GM12875 (cell line): ENCODE measurements at regions not wholly inside any gene's neighbourhood (a gene's known extent, or its start where the extent isn't known, plus 50 kb on each side); places are given as distances from the start of the nearest gene placed in this dataset.

ENCODE experiments used
- H3K4me3 ChIP-seq: one replicate; pipeline ENCODE4 v1.5.1; 2011; ENCODE audit warnings: low read depth, low read length, control low read depth
- TF ChIP-seq, protein P1 (sequence below): IDR thresholded peaks from 2 replicates; pipeline ENCODE4 v1.5.1; 2011; ENCODE audit warnings: low read depth, mild to moderate bottlenecking, control low read depth, inconsistent platforms, low read length, moderate library complexity, borderline replicate concordance; ENCODE audit not compliant: insufficient read depth

DNA sequence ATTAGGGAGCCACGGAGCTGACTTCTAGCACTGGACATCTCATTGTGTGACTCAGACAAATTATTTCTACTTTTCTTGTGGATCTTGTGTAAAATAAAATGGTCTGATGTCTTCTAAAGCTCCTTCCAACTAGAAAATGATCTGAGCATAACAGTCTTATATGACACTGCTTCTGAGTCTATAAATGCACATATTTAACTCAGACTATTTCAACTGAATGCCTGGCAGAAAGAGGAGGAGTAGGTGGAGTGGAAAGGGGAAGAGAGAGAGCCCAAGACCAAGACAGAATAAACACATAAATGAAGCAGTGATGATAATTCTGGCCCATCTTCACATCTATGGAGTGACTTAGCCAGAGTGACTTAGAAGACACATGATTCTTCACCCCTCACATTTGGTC is 162.3 kb upstream of the PDZRN3 start:
- TF ChIP-seq, protein P1, sequence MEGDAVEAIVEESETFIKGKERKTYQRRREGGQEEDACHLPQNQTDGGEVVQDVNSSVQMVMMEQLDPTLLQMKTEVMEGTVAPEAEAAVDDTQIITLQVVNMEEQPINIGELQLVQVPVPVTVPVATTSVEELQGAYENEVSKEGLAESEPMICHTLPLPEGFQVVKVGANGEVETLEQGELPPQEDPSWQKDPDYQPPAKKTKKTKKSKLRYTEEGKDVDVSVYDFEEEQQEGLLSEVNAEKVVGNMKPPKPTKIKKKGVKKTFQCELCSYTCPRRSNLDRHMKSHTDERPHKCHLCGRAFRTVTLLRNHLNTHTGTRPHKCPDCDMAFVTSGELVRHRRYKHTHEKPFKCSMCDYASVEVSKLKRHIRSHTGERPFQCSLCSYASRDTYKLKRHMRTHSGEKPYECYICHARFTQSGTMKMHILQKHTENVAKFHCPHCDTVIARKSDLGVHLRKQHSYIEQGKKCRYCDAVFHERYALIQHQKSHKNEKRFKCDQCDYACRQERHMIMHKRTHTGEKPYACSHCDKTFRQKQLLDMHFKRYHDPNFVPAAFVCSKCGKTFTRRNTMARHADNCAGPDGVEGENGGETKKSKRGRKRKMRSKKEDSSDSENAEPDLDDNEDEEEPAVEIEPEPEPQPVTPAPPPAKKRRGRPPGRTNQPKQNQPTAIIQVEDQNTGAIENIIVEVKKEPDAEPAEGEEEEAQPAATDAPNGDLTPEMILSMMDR: no peak
- H3K4me3 ChIP-seq: no peak overlapping the region

- TF ChIP-seq, protein P1: no peak
- H3K4me3 ChIP-seq: no peak overlapping the region
Observed at GRCh38 chr3:73786321-73786807, 161.6 kb upstream of the PDZRN3 start.

- TF ChIP-seq, protein P1: no peak
- no peak overlapping the region for H3K4me3 ChIP-seq
Observed at GRCh38 chr3:73784686-73785392, 160.1 kb upstream of the PDZRN3 start.

DNA sequence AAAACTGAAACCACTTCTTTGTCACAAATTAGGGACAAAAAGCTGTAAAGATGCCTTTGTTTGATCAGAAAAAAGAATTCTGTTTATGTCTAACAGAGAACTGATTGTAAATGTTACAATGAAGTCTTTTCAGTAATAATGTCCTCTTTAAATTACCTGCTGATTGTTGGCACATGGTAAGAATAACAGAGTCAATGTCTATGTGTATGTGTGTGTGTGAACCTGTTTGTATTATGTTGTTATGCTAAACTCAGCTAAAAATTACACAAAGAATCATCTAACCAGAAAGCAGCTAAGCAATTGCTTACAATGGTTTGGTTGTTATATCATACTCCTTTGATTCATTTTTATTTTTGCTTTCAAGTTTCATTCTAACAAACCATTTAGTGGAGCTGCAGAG is 159.1 kb upstream of the PDZRN3 start:
- TF ChIP-seq, protein P1: no peak
- no peak overlapping the region for H3K4me3 ChIP-seq

DNA sequence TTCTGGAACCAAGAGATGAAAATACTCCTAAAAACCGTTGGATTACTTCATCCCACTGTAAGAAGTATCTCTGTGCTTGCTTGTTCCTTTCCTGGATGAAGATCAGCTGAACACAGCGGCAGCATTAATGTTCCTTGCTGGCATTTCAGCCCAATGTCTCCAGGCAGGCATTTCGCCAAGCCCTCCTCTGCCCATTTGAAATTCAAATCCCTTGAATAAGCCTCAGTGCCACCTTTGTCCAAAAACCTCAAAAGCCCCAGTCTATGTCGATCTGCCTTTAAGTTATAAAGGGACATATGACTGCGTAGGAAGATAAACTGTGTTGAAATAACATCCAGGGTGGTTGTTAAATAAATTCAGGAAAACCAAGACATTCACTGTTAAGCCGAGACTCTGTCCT is 156.8 kb upstream of the PDZRN3 start:
- H3K4me3 ChIP-seq: no peak overlapping the region
- TF ChIP-seq, protein P1: no peak

DNA sequence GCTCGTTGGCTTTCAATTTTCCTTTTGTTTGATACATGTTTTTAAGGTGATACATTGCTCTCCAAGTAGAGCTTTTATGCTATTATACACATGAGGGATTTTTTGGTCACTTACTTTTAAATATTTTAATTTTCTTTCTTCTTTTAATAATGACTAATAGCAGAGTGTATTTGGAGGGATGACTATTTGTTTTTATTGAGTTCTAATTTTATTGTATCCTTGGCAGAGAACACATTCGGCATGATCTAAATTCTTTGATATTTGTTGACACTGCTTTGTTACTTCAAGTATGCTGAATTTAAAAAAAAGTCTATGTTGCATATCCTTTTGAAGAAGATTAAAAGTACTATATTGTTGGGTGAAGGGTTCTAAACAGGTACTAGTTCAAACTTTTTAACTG is 149.9 kb upstream of the PDZRN3 start:
- TF ChIP-seq, protein P1: no peak
- H3K4me3 ChIP-seq: no peak overlapping the region

DNA sequence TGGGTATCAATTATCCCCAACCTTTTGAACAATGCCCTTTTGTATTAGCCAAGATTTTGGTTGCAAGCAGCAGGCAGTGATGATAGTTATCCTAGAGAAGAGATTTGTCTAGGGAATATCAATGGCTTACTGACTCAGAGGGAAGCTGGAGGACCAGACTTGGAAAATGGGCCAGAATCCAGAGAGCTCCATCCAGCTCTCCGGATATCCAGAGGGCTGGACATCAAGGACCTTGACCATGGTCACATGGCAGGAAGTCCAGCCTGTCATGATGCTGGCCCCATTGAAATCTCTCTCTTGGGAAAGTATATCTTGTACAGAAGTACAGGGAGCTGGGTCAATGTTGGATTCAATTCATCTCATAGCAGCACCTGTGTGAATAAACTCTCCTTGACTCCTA is 148.5 kb upstream of the PDZRN3 start:
- H3K4me3 ChIP-seq: no peak overlapping the region
- TF ChIP-seq, protein P1: no peak
